ENCODE measurements at regions not wholly inside any gene's neighbourhood (a gene's known extent, or its start where the extent isn't known, plus 50 kb on each side); places are given as distances from the start of the nearest gene placed in this dataset.
"Not testable (repeated sequence)": the region's sequence is repeated elsewhere in the genome, so short reads cannot be mapped to it uniquely, and the experiment has no call there.

DNA sequence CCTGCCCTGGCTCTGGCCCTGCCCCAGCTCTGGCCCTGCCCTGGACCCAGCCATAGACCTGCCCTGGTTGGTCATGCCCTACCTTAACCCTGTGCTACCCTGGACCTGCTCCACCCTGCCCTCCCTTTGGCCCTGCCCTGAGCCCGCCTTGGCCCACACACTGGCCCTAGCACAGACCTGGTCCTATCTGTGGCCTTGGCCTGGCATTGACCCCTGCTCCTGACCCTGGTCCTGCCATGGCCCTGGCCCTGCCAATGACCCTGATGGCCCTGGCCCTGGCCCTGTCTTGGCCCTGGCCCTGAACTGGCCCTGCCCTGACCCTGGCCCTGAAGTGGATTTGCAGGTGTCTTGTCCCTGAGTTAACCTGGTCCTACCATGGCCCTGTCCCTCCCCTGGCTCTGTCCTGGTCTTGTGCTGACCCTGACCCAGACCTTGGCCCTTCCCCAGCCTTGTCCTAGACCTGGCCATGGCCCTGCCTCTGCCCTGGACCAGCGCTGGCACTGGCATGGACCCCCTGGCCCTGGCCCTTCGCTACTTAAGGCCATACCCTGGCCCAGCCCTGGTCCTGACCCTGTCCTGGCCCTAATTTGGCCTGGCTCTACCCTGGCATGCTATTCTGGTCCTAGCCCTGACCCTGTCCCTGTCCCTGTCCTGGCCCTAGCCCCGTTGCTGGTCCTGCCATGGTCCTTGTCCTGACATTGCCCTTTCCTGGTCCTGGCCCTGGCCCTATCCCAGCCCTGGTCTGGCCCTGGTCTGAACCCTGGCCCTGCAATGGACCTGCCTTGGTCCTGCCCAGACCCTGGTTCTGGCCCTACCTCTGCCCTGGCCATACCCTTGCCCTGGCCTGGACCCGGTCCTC is 253.7 kb downstream of the TP53TG3F start:
- H3K9me3 Mint-ChIP-seq; H3K4me3 Mint-ChIP-seq; H3K27me3 Mint-ChIP-seq; ATAC-seq (ENCODE audit: low read depth in 2 of 2); H3K4me3 ChIP-seq (ENCODE audit: low read depth, low read length); H3K27me3 ChIP-seq (ENCODE audit: control insufficient read depth, insufficient read depth, low read length); H3K9me3 ChIP-seq (ENCODE audit: control insufficient read depth in 2 of 2, low read length in 2 of 2); DNase-seq; H3K4me1 Mint-ChIP-seq; H3K36me3 Mint-ChIP-seq; H3K36me3 ChIP-seq (ENCODE audit: control insufficient read depth, insufficient read depth, low read length); H3K4me1 ChIP-seq (ENCODE audit: control insufficient read depth, insufficient read depth, low read length, poor library complexity, severe bottlenecking); H3K27ac ChIP-seq (ENCODE audit: insufficient read depth, low read length, poor library complexity, severe bottlenecking): not testable (repeated sequence)
- H3K27ac Mint-ChIP-seq, result peak overlapping the region in 1 of 3 donors; percentile 14

GRCh38 chr16:33713710-33714538 is 254.5 kb downstream of the TP53TG3F start:
- not testable (repeated sequence) for H3K4me3 ChIP-seq (ENCODE audit: low read depth, low read length); H3K4me1 Mint-ChIP-seq; DNase-seq; H3K36me3 Mint-ChIP-seq; H3K27me3 ChIP-seq (ENCODE audit: control insufficient read depth, insufficient read depth, low read length); H3K36me3 ChIP-seq (ENCODE audit: control insufficient read depth, insufficient read depth, low read length); H3K27me3 Mint-ChIP-seq; H3K4me1 ChIP-seq (ENCODE audit: control insufficient read depth, insufficient read depth, low read length, poor library complexity, severe bottlenecking); H3K9me3 ChIP-seq (ENCODE audit: control insufficient read depth in 2 of 2, low read length in 2 of 2); H3K27ac ChIP-seq (ENCODE audit: insufficient read depth, low read length, poor library complexity, severe bottlenecking); H3K9me3 Mint-ChIP-seq; H3K4me3 Mint-ChIP-seq; ATAC-seq (ENCODE audit: low read depth in 2 of 2)
- peak overlapping the region in 1 of 3 donors; percentile 52 for H3K27ac Mint-ChIP-seq

DNA sequence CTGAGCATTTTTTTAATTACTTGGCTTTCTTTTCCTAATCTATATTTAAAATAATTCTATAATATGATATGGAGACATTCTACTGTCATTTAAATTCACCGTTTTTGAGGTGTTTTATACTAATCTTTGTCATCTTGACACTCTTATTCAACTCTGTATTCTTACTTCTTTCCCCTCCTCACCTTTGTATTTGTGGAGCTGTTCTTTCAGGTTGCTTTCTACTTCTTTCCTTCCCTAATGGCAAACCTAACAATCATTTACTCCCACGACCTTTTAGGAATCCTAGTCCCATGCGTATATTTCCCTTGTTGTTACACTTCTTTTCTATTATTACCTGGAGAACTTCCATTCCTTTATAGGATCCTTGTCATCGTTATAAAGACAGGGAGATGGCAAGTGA is 271.8 kb downstream of the TP53TG3F start:
- H3K36me3 ChIP-seq (ENCODE audit: control insufficient read depth, insufficient read depth, low read length); H3K27me3 Mint-ChIP-seq; H3K9me3 Mint-ChIP-seq; ATAC-seq (ENCODE audit: low read depth in 2 of 2); H3K4me1 ChIP-seq (ENCODE audit: control insufficient read depth, insufficient read depth, low read length, poor library complexity, severe bottlenecking); H3K27ac Mint-ChIP-seq; DNase-seq; H3K4me3 Mint-ChIP-seq; H3K4me3 ChIP-seq (ENCODE audit: low read depth, low read length); H3K9me3 ChIP-seq (ENCODE audit: control insufficient read depth in 2 of 2, low read length in 2 of 2); H3K36me3 Mint-ChIP-seq; H3K4me1 Mint-ChIP-seq; H3K27me3 ChIP-seq (ENCODE audit: control insufficient read depth, insufficient read depth, low read length); H3K27ac ChIP-seq (ENCODE audit: insufficient read depth, low read length, poor library complexity, severe bottlenecking): not testable (repeated sequence)

GRCh38 chr16:33734650-33735049 is 275.2 kb downstream of the TP53TG3F start:
- H3K27me3 ChIP-seq (ENCODE audit: control insufficient read depth, insufficient read depth, low read length); H3K4me3 ChIP-seq (ENCODE audit: low read depth, low read length); H3K36me3 Mint-ChIP-seq; DNase-seq; H3K9me3 Mint-ChIP-seq; H3K4me1 ChIP-seq (ENCODE audit: control insufficient read depth, insufficient read depth, low read length, poor library complexity, severe bottlenecking); ATAC-seq (ENCODE audit: low read depth in 2 of 2); H3K4me3 Mint-ChIP-seq; H3K4me1 Mint-ChIP-seq; H3K9me3 ChIP-seq (ENCODE audit: control insufficient read depth in 2 of 2, low read length in 2 of 2); H3K27ac ChIP-seq (ENCODE audit: insufficient read depth, low read length, poor library complexity, severe bottlenecking); H3K27me3 Mint-ChIP-seq; H3K27ac Mint-ChIP-seq; H3K36me3 ChIP-seq (ENCODE audit: control insufficient read depth, insufficient read depth, low read length): not testable (repeated sequence)

DNA sequence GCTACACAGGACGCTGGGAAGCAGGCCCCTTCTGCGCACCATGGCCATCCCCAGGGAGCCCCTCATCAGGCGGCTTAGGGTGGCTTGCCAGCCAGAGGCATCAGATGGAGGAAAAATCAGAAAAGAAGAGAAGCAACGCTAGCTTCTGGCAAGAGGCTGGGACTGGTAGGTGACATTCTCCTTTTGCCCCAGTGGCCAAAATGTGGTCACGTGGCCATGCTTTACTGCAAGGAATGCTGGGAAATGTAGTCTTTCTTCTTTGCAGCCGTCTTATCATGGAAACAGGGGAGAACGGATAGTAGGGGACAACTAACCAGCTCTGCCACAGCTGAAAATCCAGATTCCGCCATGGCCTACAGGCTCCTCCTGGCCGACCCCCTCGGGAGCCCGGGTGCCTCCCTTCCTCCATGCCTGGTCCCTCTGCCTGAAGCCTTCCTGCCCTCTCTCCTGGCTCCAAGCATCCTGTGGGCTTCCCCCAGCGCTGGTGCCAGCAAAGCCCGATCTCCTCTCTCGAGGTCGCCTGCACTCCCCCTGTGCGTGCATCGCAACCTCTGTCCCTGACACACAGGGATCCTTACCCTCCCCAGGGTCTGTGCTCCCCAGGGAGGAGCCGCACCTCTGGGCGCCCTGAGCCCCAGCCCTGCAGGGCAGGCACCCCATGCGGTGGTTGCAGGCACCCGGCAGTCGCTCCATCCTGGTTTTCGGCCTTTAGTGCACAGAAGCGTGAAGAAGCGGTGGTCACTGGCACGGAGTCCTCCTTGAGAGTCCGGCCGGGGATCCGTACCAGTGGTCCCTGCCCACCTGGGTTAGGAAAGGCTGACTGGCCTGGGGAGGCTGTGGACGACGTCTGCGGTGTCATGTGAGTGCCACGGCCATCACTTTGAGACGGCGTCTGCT is 307.7 kb downstream of the TP53TG3F start:
- not testable (repeated sequence) for H3K4me1 Mint-ChIP-seq; DNase-seq; H3K4me3 Mint-ChIP-seq; H3K27me3 ChIP-seq (ENCODE audit: control insufficient read depth, insufficient read depth, low read length); H3K27ac ChIP-seq (ENCODE audit: insufficient read depth, low read length, poor library complexity, severe bottlenecking); H3K9me3 ChIP-seq (ENCODE audit: control insufficient read depth in 2 of 2, low read length in 2 of 2); H3K4me3 ChIP-seq (ENCODE audit: low read depth, low read length); H3K27me3 Mint-ChIP-seq; H3K9me3 Mint-ChIP-seq; ATAC-seq (ENCODE audit: low read depth in 2 of 2); H3K36me3 Mint-ChIP-seq; H3K36me3 ChIP-seq (ENCODE audit: control insufficient read depth, insufficient read depth, low read length); H3K4me1 ChIP-seq (ENCODE audit: control insufficient read depth, insufficient read depth, low read length, poor library complexity, severe bottlenecking); H3K27ac Mint-ChIP-seq

DNA sequence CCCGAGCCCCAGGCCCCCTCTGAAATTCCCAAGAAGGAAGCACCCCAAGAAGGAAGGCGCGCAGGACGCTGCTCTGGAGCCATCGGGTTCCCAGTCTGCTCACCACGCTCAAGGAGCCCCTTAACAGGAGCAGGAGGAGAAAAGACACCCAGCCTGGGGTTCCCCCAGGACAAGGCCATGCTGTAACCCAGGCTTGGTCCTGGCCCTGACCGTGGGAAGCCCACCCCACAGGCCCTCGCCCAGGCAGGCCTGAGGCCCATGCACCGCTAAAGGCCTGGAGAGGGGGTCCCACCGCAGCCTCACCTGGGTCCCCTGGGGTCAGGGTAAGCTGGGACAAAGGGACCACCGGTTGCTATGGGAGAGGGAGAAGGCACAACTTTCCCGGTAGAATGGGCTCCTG is 309.3 kb downstream of the TP53TG3F start:
- H3K4me1 ChIP-seq (ENCODE audit: control insufficient read depth, insufficient read depth, low read length, poor library complexity, severe bottlenecking); H3K36me3 ChIP-seq (ENCODE audit: control insufficient read depth, insufficient read depth, low read length); H3K4me1 Mint-ChIP-seq; H3K9me3 ChIP-seq (ENCODE audit: control insufficient read depth in 2 of 2, low read length in 2 of 2); H3K9me3 Mint-ChIP-seq; ATAC-seq (ENCODE audit: low read depth in 2 of 2); H3K27ac ChIP-seq (ENCODE audit: insufficient read depth, low read length, poor library complexity, severe bottlenecking); H3K4me3 ChIP-seq (ENCODE audit: low read depth, low read length); H3K27ac Mint-ChIP-seq; H3K27me3 ChIP-seq (ENCODE audit: control insufficient read depth, insufficient read depth, low read length); DNase-seq; H3K4me3 Mint-ChIP-seq; H3K36me3 Mint-ChIP-seq; H3K27me3 Mint-ChIP-seq: not testable (repeated sequence)

DNA sequence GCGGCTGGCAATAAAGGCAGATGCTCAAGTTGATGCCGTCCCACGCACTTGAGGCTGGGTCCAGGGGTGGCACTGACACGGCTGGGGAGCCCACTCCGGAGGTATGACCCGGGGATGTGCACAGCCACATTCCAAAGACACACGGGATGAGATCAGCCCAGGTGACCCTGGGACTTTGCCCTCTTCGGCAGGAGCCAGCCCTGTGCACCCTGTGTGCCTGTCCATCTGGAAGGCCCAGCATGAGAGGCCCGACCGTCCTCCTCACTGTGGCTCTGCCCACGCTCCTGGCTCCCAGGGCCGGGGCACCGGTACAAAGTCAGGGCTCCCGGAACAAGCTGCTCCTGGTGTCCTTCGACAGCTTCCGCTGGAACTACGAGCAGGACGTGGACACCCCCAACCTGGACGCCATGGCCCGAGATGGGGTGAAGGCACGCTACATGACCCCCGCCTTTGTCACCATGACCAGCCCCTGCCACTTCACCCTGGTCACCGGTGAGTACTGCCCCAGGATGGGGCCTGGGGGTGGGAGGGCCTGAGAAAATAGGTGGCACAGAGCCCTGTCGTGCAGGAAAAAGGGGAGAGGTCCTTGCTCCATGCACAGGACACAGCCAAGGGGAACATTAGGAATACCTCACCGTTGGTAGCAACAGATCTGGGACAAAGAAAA is 309.9 kb downstream of the TP53TG3F start:
- H3K27me3 Mint-ChIP-seq; H3K36me3 ChIP-seq (ENCODE audit: control insufficient read depth, insufficient read depth, low read length); H3K27me3 ChIP-seq (ENCODE audit: control insufficient read depth, insufficient read depth, low read length); H3K4me3 ChIP-seq (ENCODE audit: low read depth, low read length); H3K4me1 ChIP-seq (ENCODE audit: control insufficient read depth, insufficient read depth, low read length, poor library complexity, severe bottlenecking); H3K9me3 ChIP-seq (ENCODE audit: control insufficient read depth in 2 of 2, low read length in 2 of 2); H3K27ac Mint-ChIP-seq; H3K9me3 Mint-ChIP-seq; DNase-seq; H3K4me3 Mint-ChIP-seq; H3K36me3 Mint-ChIP-seq; H3K27ac ChIP-seq (ENCODE audit: insufficient read depth, low read length, poor library complexity, severe bottlenecking); ATAC-seq (ENCODE audit: low read depth in 2 of 2); H3K4me1 Mint-ChIP-seq: not testable (repeated sequence)

Data from CD4-positive, CD25-positive, alpha-beta regulatory T cell (primary cell).